GM18505 (cell line): ENCODE measurements at regions not wholly inside any gene's neighbourhood (a gene's known extent, or its start where the extent isn't known, plus 50 kb on each side); places are given as distances from the start of the nearest gene placed in this dataset.

ENCODE experiments used
- ATAC-seq: cut with Tn5 transposase; IDR thresholded peaks from one replicate; pipeline ENCODE4 v1.9.1; 2021; ENCODE audit not compliant: unreplicated experiment
- POLR2A ChIP-seq: IDR thresholded peaks from 4 replicates; pipeline ENCODE4 v1.6.1; 2011; ENCODE audit warnings: borderline replicate concordance; ENCODE audit not compliant: insufficient read depth, insufficient read length; ENCODE audit errors: extremely low read depth

- TF ChIP-seq POLR2A: no peak
- no peak for ATAC-seq
Observed at GRCh38 chr4:18942874-18943273, 921.3 kb upstream of the LCORL start.

DNA sequence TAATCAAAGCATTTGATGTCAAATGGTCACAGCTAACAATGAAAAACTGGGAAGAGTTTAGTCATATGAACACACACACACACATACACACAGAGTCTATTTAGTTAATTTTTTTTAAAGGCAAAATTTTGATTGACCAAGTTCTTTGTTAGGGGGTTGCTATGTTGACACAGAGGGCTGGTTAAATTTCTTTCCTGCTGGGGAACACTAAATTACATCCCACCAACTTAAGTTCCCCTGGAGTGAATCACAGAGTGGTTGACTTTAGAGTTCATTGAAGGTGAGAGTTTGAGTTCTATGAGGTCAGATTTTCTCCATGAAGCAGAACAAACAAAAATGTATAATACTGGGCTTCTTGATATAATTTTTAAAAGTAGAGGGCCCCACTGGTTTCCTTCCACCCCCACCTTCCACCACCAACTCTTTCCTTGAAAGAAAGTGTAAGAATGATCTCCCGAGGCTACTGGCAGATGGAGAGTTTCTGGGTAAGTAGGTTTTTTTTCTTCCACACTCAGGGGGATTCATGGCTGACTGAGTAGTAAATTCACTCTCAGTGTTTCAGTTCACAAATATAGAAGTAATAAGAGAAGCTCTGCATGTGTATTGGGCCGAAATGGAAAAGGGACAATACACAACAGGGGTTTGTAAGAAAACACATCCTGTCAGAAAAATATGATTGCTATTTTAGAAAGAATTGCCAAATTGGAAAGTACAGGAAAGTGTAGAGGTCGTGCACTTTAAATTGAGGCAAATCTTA is 917.0 kb upstream of the LCORL start:
- TF ChIP-seq POLR2A: no peak
- no peak for ATAC-seq

- no peak for TF ChIP-seq POLR2A
- no peak for ATAC-seq
Observed at GRCh38 chr4:18937746-18938145, 916.2 kb upstream of the LCORL start.

DNA sequence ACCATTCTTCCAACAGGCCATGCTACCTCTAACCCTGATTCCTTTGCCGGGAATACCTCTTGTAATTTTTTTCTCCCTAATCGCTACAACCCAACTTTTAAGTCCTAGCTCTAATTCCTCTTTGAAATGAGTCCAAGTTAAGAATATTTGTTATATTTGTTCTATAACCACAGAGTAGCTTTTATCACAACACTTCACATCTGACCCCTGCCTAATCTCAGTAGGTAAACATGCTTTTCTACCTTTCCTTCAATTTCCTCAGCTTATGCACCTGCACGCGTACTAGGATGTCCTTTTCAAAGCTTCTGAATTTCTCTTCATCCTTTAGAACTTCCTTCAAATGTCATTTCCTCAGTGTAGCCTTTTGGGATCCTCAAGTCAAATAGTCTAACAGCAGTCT is 915.5 kb upstream of the LCORL start:
- TF ChIP-seq POLR2A: no peak
- no peak for ATAC-seq

DNA sequence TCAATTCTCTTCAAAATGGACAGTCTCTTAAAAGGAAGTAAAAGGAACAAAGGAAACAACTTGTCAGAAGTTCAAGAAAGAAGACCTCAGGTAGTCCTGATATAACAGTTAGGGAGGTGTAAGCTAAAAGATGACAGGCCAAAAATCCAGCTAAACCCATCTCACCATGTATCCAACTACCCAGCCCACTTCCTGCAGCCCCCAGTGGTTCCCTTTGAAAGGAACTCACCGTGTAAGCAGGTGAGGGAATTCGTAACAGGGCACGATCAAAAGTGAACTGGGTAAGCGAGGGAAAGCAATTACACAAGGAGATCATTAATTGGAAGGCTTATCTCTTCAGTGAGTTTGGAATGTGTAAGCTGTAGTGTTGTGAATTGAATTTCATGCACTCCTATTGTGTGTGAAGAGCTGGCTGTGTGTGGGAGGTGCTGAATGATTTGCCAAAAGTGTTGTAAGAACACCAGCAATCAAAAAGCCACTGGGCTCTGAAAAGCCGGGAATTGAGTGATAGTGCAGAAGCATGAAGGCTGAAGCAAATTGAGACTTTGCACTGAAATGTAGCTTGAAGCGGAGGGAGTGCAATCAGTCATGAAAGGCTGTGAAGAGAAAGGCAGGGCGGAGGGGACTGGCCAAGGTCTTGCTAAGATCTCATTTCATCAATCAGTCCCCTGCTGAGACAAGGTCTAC is 914.2 kb upstream of the LCORL start:
- ATAC-seq: no peak
- no peak for TF ChIP-seq POLR2A

DNA sequence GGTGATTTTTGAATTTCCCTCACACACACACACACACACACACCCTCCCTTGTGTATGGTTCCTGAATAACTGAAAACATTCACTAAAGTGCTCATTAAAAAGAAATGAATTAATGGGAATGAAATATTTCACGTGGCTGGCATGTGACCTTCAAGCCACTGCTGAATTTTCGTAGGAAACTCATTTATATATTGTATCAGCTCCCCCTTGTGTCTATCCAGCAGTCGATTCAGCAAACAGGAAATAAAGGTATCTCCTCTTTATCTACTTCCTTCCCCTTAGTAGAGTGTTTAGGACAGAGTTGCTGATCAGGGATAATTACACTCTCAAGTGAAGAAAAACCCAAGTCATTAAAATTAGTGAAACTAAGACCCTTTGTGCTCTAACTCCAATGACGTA is 912.6 kb upstream of the LCORL start:
- no peak for ATAC-seq
- no peak for TF ChIP-seq POLR2A

GRCh38 chr4:18932730-18933339 is 911.3 kb upstream of the LCORL start:
- TF ChIP-seq POLR2A: no peak

DNA sequence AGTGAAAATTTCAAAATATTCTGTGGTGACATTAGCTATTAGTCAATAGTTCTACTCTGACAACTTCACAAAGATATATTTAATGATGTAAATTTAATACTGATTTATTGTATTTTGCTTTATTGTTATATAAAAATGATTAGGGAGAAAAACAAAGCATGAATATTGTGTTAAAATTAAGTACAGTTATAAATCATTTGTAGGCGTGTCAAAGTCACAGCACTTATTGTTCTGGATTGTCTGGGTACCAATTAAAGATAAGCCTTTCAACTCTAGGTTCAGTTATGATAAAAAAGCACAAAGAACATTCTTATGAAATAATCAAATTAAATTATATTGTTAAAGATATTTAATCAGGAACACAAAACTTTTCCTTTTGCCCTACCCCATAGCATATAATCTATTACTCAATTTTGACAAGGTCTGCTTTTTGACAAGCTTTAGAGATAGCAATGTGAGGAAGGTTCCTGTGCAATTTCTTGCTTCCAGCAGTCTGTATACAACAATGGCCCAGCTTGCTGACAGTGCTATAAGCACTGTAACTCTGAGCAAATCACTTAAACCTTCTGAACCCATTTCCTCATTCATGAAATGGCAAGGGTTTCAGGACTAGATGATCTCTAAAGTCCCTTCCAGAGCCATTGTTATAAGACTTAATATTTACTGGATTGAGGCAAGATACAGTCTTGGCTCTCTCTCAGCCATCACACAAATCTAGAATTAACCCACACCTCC is 910.3 kb upstream of the LCORL start:
- no peak for TF ChIP-seq POLR2A
- ATAC-seq: no peak

More at GRCh38 chr4:18932730-18933339, 911.3 kb upstream of the LCORL start:
- no peak for ATAC-seq

- no peak for TF ChIP-seq POLR2A
- no peak for ATAC-seq
Observed at GRCh38 chr4:18930487-18930886, 908.9 kb upstream of the LCORL start.

- no peak for TF ChIP-seq POLR2A
Observed at GRCh38 chr4:18923496-18924161, 902.1 kb upstream of the LCORL start.

GRCh38 chr4:18917689-18918088 is 896.1 kb upstream of the LCORL start:
- ATAC-seq: no peak
- no peak for TF ChIP-seq POLR2A

More at GRCh38 chr4:18923496-18924161, 902.1 kb upstream of the LCORL start:
- ATAC-seq: no peak

- no peak for ATAC-seq
Observed at GRCh38 chr4:18914182-18914581, 892.6 kb upstream of the LCORL start.

GRCh38 chr4:18894928-18895327 is 873.4 kb upstream of the LCORL start:
- TF ChIP-seq POLR2A: no peak
- no peak for ATAC-seq

More at GRCh38 chr4:18914182-18914581, 892.6 kb upstream of the LCORL start:
- no peak for TF ChIP-seq POLR2A
